ENCODE measurements at regions not wholly inside any gene's neighbourhood (a gene's known extent, or its start where the extent isn't known, plus 50 kb on each side); places are given as distances from the start of the nearest gene placed in this dataset.

DNA sequence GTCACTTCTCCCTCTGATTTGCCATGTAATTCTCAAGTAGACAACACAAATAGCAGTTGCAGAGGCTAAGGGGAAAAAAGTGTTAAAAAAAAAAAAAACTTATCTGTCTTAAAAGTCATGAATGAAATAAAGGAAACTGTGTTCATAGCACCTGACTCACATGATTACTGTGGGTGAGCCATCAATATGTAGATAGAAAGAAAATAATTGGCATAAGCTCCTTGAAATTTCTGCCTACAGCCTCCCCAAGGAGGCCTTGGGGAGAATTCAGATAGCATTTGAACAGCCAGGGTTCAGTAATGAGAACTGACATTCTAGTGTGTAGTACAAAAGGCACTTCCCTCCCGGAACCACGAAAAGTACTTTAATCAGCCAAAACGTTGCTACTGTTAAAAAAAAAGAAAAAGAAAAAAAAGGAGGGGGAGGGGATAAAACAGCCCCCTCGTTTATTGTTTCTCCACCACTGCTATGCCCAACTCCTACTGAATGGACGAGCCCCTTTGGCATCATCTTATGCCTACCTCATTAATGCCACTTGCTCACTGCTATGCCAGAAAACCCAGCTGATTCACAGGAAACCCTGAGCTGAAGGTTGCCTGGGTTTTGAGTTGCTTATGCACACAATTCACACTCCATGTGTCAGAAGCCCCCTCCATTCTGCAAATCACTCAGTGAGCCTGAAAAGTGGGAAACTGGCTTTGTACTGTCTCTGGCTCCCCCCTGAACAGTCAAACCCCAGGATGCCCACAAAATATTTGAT lies 65.5 kb upstream of the KLF7 start:
- no peak for TF ChIP-seq YY1 (IDR thresholded peaks at IDR 0.05; ENCODE audit: insufficient read depth, insufficient read length)
- no peak for TF ChIP-seq ZNF274 (IDR thresholded peaks at IDR 0.05; ENCODE audit: low read depth, low read length)

All from NT2/D1 (cell line).